NCI-H526 treated with DMSO at 0.1 percent for 48 hours (cell line): ENCODE measurements at regions not wholly inside any gene's neighbourhood (a gene's known extent, or its start where the extent isn't known, plus 50 kb on each side); places are given as distances from the start of the nearest gene placed in this dataset.

ENCODE experiments used
- DNase-seq: peaks from one replicate; lab custom pipeline; 2025; lab: John Stamatoyannopoulos, UW

- no peak for DNase-seq
These were observed 223.6 kb upstream of the CITED2 start for GRCh38 chr6:139597771-139598755.

GRCh38 chr6:139597087-139597763 lies 222.8 kb upstream of the CITED2 start:
- no peak for DNase-seq

GRCh38 chr6:139595183-139595582 lies 220.7 kb upstream of the CITED2 start:
- no peak for DNase-seq

GRCh38 chr6:139594333-139594965 lies 220.0 kb upstream of the CITED2 start:
- no peak for DNase-seq

- DNase-seq, result no peak
These were observed 218.6 kb upstream of the CITED2 start for GRCh38 chr6:139593081-139593480.

- DNase-seq, result no peak
These were observed 217.6 kb upstream of the CITED2 start for GRCh38 chr6:139592011-139592410.

GRCh38 chr6:139591075-139591865 lies 216.8 kb upstream of the CITED2 start:
- no peak for DNase-seq

GRCh38 chr6:139590206-139590605 lies 215.8 kb upstream of the CITED2 start:
- no peak for DNase-seq

- DNase-seq, result no peak
These were observed 214.5 kb upstream of the CITED2 start for GRCh38 chr6:139588734-139589593.

GRCh38 chr6:139588076-139588639 lies 213.7 kb upstream of the CITED2 start:
- peak; percentile 10 for DNase-seq

GRCh38 chr6:139587469-139587868 lies 213.0 kb upstream of the CITED2 start:
- DNase-seq, result no peak

- DNase-seq, result no peak
These were observed 211.8 kb upstream of the CITED2 start for GRCh38 chr6:139586273-139586672.

GRCh38 chr6:139584599-139584998 lies 210.2 kb upstream of the CITED2 start:
- DNase-seq, result no peak

GRCh38 chr6:139583420-139583819 lies 209.0 kb upstream of the CITED2 start:
- no peak for DNase-seq

- DNase-seq, result no peak
These were observed 208.5 kb upstream of the CITED2 start for GRCh38 chr6:139582956-139583355.

- no peak for DNase-seq
These were observed 207.0 kb upstream of the CITED2 start for GRCh38 chr6:139581485-139581865.

- DNase-seq, result no peak
These were observed 206.4 kb upstream of the CITED2 start for GRCh38 chr6:139580592-139581484.

GRCh38 chr6:139577763-139578604 lies 203.5 kb upstream of the CITED2 start:
- DNase-seq, result no peak
